Amygdala (tissue), 56 donors: ENCODE measurements at regions not wholly inside any gene's neighbourhood (a gene's known extent, or its start where the extent isn't known, plus 50 kb on each side); places are given as distances from the start of the nearest gene placed in this dataset.
"Not testable (repeated sequence)": the region's sequence is repeated elsewhere in the genome, so short reads cannot be mapped to it uniquely, and the experiment has no call there.

ENCODE experiments used
- DNase-seq, 56 donors: peaks; one replicate each; lab custom pipeline; 2025; lab: John Stamatoyannopoulos, UW

DNA sequence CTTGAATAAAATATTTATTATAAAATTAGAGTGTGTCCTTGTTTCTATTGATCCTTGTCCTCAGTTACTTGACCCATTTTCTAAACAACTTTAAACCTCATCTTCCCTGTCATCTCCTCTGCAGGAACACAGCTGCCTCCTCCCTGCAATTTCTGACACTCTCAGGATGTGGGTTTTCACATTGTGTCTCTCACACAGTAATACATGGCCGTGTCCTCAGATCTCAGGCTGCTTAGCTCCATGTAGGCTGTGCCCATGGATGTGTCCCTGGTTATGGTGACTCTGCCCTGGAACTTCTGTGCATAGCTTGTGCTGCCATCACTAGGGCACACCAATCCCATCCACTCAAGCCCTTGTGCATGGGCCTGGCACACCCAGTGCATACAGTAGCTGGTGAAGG is 577.1 kb downstream of the GOLGA6L6 start:
- not testable (repeated sequence) for DNase-seq

DNA sequence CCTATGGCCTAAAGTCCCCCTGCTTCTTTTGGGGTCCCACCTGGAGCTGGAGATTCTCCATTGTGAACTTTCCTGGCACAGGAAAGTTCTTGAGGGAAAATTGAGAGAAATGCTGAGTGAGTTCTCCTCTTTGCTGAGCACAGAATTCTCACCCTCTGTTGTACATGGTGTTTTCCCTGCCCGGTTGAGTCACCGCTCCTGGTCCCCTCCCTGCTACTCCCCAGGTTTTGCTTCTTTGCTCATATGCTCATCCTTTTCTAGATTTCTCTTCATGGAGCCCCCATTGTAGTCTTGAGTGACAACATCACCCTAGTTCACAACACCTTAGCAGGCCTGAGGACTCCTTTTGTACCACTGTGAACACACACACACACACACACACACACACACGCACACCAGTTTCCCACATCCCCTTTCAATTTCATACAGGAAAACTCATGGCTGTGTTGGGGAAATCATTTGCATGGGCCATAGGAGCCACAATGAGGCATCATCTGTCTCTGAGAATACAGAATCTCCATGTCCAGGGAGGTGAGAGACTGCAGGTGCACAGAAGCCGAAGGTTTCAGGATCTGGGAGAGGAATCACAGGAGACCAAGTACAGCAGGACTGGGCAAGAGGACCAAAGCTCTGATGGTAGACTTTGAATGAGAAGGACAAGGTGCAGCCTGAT is 585.3 kb downstream of the GOLGA6L6 start:
- DNase-seq: no peak

DNA sequence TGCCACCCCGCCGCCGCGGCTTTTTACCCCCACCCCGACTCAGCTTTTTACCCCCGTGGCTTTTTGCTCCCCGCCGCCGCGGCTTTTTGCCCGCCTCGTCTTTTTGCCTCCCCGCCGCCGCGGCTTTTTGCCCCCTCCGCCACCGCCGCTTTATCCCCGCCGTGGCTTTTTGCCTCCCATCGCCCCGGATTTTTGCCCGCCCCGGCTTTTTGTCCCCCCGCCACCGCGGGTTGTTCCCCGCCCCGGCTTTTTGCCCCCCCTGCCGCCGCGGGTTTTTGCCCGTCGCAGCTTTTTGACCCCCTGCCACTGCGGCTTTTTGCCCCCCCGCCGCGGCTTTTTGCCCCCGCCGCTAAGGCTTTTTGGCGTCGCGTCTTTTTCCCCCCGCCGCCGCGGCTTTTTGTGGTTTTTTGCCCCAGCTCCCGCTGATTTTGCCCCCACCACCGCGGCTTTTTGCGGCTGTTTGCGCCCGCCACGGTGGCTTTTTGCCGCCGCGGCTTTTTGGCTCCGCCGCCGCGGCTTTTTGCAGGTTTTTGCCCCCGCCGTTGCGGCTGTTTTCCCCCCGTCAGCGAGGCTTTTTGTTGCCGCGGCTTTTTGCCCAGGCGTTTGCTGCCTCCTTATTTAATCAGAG is 597.2 kb downstream of the GOLGA6L6 start:
- DNase-seq: no peak

DNA sequence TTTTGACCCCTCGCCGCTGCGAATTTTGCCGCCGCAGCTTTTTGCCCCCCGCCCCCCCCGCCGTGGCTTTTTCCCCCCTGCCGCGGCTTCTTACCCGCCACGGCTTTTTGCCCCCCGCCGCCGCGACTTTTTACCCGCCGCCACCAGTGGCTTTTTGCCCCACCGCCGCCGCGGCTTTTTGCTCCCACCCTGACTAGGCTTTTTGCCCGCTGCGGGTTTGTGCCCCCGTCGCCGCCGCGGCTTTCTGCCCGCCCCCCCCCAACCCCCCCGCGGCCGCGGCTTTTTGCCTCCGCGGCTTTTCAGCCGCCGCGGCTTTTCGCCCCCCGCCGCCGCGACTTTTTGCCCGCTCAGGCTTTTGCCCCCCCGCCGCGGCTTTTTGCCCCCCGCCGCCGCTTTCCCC is 598.1 kb downstream of the GOLGA6L6 start:
- DNase-seq: no peak

DNA sequence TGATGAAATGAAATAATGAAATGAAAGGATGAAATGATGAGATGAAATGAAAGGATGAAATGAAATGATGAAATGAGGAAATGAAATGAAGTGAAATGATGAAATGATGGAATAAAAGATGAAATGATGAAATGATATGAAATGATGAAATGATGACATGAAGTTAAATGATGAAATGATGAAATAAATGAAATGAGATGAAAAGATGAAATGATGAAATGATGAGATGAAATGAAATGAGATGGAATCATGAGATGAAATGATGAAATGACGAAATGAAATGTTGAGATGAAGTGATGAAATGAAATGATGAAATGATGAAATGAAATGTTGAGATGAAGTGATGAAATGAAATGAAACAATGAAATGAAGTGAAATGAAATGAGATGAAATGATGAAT is 638.3 kb downstream of the GOLGA6L6 start:
- not testable (repeated sequence) for DNase-seq

DNA sequence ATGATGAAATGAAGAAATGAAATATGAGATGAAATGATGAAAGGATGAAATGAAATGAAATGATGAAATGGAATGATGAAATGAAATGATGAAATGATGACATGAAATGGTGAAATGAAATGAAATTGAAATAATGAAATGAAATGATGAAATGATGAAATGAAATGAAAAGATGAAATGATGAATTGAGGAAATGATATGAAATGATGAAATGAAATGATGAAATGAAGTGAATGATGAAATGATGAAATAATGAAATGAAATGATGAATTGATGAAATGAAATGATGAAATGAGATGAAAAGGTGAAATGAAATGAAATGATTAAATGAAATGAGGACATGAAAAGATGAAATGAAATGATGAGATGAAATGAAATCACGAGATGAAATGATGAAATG is 639.2 kb downstream of the GOLGA6L6 start:
- not testable (repeated sequence) for DNase-seq

DNA sequence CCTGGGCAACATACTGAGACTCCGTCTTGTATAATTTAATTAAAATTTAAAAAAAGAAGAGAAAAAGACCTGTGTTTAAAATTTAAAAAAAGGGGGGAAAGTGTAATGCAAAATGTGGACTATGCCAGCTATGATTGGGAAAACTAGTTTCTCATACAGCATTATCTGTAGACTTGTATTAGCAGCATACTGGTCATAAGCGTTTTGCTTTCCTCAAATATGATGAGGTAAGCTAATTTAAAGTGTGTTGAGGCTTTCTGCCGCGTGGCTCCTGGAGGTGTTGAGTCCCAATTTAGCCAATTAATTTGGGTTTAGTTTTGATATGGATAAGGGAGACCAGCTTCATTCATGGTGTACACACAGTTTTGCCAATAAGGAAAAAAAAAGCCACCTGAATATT is 640.2 kb downstream of the GOLGA6L6 start:
- not testable (repeated sequence) for DNase-seq

DNA sequence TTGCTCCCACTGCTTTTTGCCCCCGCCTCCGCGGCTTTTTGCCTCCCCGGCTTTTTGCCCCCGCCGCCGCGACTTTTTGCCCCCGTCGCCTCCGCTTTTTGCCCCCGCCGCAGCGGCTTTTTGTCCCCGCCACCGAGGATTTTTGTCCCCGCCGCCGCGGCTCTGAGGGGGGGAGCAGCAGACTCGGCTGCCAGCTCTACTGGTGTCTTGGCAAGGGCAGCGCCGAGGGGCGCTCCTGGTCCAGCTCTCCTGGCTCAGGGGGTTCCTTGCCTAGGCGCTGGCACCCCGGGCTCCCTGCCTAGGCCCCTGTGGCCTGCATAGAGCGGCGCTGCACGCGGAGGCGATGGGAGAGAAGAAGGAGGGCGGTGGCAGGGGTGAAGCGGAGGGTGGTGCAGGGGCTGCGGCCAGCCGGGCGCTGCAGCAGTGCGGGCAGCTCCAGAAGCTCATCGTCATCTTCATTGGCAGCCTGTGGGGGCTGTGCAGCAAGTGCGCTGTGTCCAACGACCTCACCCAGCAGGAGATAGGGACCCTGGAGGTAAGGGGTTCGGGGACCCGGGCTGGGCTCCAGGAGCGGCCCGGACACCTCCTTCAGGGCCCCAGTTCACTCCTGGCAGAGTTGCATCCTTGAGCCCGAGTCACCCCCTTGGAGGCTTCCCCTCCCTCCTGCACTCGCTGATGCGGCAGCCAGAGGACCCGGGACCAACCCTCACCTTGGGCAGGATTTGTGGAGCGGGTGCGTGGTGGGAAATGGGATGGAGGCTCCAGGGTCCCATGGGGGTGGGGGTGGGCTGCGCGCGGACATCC is 642.4 kb downstream of the GOLGA6L6 start:
- no peak for DNase-seq

DNA sequence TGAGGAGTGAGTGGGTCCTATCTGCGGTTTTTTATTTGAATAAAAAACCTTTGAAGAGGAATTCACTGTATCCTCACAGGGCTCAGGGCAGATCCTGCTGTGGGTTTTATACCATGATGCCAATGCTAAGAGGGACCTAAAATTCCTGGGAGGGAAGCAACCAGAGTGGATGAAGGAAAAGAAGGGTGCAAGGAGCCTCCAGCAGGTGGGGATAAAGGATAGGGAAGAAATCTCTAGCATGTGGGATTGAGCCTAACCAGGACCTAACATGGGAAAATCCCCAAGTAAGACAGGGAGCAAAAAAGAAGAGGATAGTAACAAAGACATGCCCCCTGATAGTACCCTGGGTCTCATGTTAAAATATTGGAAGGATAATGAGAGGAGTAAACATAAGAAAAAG is 652.8 kb downstream of the GOLGA6L6 start:
- not testable (repeated sequence) for DNase-seq

DNA sequence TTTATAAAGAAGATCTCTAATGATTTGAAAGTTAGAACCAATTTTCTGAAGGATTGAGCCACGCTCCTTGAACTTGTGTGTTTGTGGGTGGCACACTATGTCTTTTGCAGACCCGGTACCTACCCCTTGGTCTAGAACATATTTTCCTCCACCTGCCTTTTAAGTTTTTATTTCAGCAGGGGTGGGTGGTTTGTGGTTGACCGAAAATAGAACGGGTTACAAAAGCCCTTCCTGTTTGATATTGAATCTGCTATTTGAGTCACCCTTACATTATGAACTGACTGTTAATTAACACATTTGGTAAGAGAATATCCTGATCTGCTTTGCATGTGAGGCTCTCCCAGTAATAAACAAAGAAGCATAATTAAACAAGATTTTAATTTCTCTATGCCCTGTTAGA is 697.5 kb downstream of the GOLGA6L6 start:
- DNase-seq: not testable (repeated sequence)
